ENCODE measurements at regions not wholly inside any gene's neighbourhood (a gene's known extent, or its start where the extent isn't known, plus 50 kb on each side); places are given as distances from the start of the nearest gene placed in this dataset.
"Not testable (repeated sequence)": the region's sequence is repeated elsewhere in the genome, so short reads cannot be mapped to it uniquely, and the experiment has no call there.

GRCh38 chr3:5699811-5700210, 512.3 kb downstream of the EDEM1 start:
- TF ChIP-seq, protein P1, sequence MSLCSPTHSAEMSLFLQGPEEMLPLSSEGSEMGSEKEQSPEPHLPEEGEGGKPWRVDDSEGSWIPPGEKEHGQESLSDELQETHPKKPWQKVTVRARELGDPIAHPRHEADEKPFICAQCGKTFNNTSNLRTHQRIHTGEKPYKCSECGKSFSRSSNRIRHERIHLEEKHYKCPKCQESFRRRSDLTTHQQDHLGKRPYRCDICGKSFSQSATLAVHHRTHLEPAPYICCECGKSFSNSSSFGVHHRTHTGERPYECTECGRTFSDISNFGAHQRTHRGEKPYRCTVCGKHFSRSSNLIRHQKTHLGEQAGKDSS (CRISPR knock-in tag; IDR thresholded peaks at IDR 0.05; ENCODE audit: borderline replicate concordance, low read depth), result no peak
- TF ChIP-seq TRIM24 (CRISPR knock-in tag; IDR thresholded peaks at IDR 0.05) (no peak), ZNF713 (CRISPR knock-in tag; IDR thresholded peaks at IDR 0.05) (no peak), HMGA1 (CRISPR knock-in tag; conservative IDR thresholded peaks at IDR 0.05) (no peak), ZNF674 (CRISPR knock-in tag; IDR thresholded peaks at IDR 0.05; ENCODE audit: low read depth) (no peak), CEBPB (IDR thresholded peaks at IDR 0.05; ENCODE audit: borderline replicate concordance, low read depth, low read length) (no peak), KLF16 (CRISPR knock-in tag; IDR thresholded peaks at IDR 0.05) (no peak), ZNF792 (CRISPR knock-in tag; IDR thresholded peaks at IDR 0.05) (no peak), ARID2 (CRISPR knock-in tag; IDR thresholded peaks at IDR 0.05; ENCODE audit: borderline replicate concordance) (no peak), EZH2 (conservative IDR thresholded peaks at IDR 0.05; ENCODE audit: low read depth, low read length) (no peak)
- H3K9ac ChIP-seq (ENCODE audit: insufficient read depth, low read depth, low read length), result no peak overlapping the region
- H3K27me3 ChIP-seq (ENCODE audit: control insufficient read depth in 1 of 2, insufficient read depth in 2 of 2, low read length in 2 of 2), result no peaks in the 10 kb centered on the region
- CTCF ChIA-PET (ENCODE audit: low intra/inter-chr PET ratio, low total read pairs), result no interaction called here
- H3K27ac ChIP-seq (ENCODE audit: extremely low read length, insufficient read depth, low read length), result no peak overlapping the region
- H3K4me1 ChIP-seq (ENCODE audit: insufficient read depth, low read length), result no peaks in the 10 kb centered on the region
- H3K4me2 ChIP-seq (ENCODE audit: low read depth, low read length), result no peak overlapping the region
- POLR2A ChIA-PET, result no interaction called here
- H2AFZ ChIP-seq (ENCODE audit: low read length), result no peak overlapping the region
- no peaks in the 10 kb centered on the region for H3K79me2 ChIP-seq (ENCODE audit: insufficient read depth, low read length)
- no peak for ATAC-seq
- in situ Hi-C loops (cut with HindIII; ENCODE audit: extremely low pct_ligation_motif_present, low pct_unique_long_range_greater_than_20kb), result no loop called here
- intact Hi-C loops (cut with micrococcal nuclease; ENCODE audit: unreplicated experiment), result no loop called here
- DNase-seq (ENCODE audit: low spot score), result no peak
- FAIRE-seq, result no peak
- H3K4me3 ChIP-seq (replicated peaks in 1 of 3; ENCODE audit: insufficient read depth in 1 of 3, low read depth in 2 of 3, low read length in 3 of 3), result no peak overlapping the region
- 29% methylated on average over 2 of the region's 2 CpGs for WGBS (ENCODE audit: low lambda C conversion rate)
- no TSS peak for BruUV-seq (replicated peaks)
- H4K20me1 ChIP-seq (ENCODE audit: insufficient read depth, low read length), result no peaks in the 10 kb centered on the region
- no peaks in the 10 kb centered on the region for H3K9me3 ChIP-seq (ENCODE audit: low read length)
- H3K36me3 ChIP-seq (replicated peaks in 1 of 2; ENCODE audit: control insufficient read depth in 1 of 2, insufficient read depth in 2 of 2, low read length in 2 of 2), result no peaks in the 10 kb centered on the region

DNA sequence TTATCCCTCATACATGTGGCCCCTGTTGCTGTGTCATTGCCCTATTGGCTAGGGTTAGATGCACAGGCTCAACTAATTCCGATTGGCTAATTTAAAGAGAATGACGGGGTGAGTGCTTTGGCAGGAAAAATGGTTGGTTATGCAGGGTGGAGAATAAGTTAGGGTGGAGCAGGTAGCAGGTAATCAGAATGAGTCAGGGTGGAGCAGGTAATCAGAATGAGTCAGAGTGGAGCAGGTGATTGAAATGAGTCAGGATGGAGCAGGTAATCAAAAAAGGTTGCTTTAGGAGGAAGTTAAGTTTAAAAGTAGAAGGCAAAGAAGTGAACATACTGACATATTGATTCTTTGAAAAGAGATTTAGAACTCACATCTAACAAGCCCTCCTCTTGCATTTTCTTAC, 513.5 kb downstream of the EDEM1 start:
- H4K20me1 ChIP-seq (ENCODE audit: insufficient read depth, low read length); CTCF ChIA-PET (ENCODE audit: low intra/inter-chr PET ratio, low total read pairs); H3K9me3 ChIP-seq (ENCODE audit: low read length); in situ Hi-C loops (cut with HindIII; ENCODE audit: extremely low pct_ligation_motif_present, low pct_unique_long_range_greater_than_20kb); BruUV-seq (replicated peaks); H3K4me3 ChIP-seq (replicated peaks in 1 of 3; ENCODE audit: insufficient read depth in 1 of 3, low read depth in 2 of 3, low read length in 3 of 3); DNase-seq (ENCODE audit: low spot score); H2AFZ ChIP-seq (ENCODE audit: low read length); H3K27me3 ChIP-seq (ENCODE audit: control insufficient read depth in 1 of 2, insufficient read depth in 2 of 2, low read length in 2 of 2); FAIRE-seq; POLR2A ChIA-PET; H3K27ac ChIP-seq (ENCODE audit: extremely low read length, insufficient read depth, low read length); H3K4me1 ChIP-seq (ENCODE audit: insufficient read depth, low read length); intact Hi-C loops (cut with micrococcal nuclease; ENCODE audit: unreplicated experiment); H3K4me2 ChIP-seq (ENCODE audit: low read depth, low read length); ATAC-seq; H3K79me2 ChIP-seq (ENCODE audit: insufficient read depth, low read length); H3K9ac ChIP-seq (ENCODE audit: insufficient read depth, low read depth, low read length); H3K36me3 ChIP-seq (replicated peaks in 1 of 2; ENCODE audit: control insufficient read depth in 1 of 2, insufficient read depth in 2 of 2, low read length in 2 of 2): not testable (repeated sequence)
- WGBS (ENCODE audit: low lambda C conversion rate), result 0% methylated on average over 2 of the region's 2 CpGs
